GM12878 (cell line): ENCODE measurements at regions not wholly inside any gene's neighbourhood (a gene's known extent, or its start where the extent isn't known, plus 50 kb on each side); places are given as distances from the start of the nearest gene placed in this dataset.

Source experiments
- ATAC-seq: fragments of 200-7000 bp; cut with Tn5 transposase; 3 replicates; pipeline ENCODE4 v1.9.1; 2020; ENCODE audit warnings: mild to moderate bottlenecking, moderate library complexity
- BruUV-seq: library from RNA; stranded (reverse); fragments of 400-500 nt; replicated peaks from 2 replicates; lab custom pipeline; 2021; lab: Mats Ljungman, UMichigan
- CTCF ChIA-PET: fragments of 300-600 bp; sonication (Branson Sonifier 250); formaldehyde crosslinking; extraction: SDS; loops from one replicate; lab custom pipeline; 2021; ENCODE audit warnings: inconsistent platforms; lab: Yijun Ruan, JAX
- POLR2A ChIA-PET: fragments of 350-600 bp; formaldehyde crosslinking; extraction: SDS; loops from one replicate; lab custom pipeline; 2021; ENCODE audit warnings: inconsistent platforms; lab: Charles Lee
- RAD21 ChIA-PET: fragments of 300-600 bp; sonication (Branson Sonifier 250); formaldehyde crosslinking; loops from one replicate; lab custom pipeline; 2023; ENCODE audit warnings: antibody characterized with exemption; ENCODE audit not compliant: unreplicated experiment; lab: Charles Lee
- SMC1A ChIA-PET: fragments of 300-600 bp; sonication (Branson Sonifier 250); formaldehyde crosslinking; loops from one replicate; lab custom pipeline; 2023; ENCODE audit not compliant: unreplicated experiment, uncharacterized antibody; lab: Charles Lee
- DNase-seq: peaks from one replicate; pipeline ENCODE4 v3.0.0-alpha.2; 2011; ENCODE audit warnings: low read depth, low spot score
- FAIRE-seq: peaks from 3 replicates; lab custom pipeline; 2011; peaks lifted over from hg19 to GRCh38; lab: Jason Lieb, UNC
- H2AFZ ChIP-seq: 2 replicates; pipeline ENCODE4 v1.6.0; 2011; ENCODE audit warnings: low read depth, low read length, control low read depth; ENCODE audit not compliant: control insufficient read depth
- H3K27ac ChIP-seq: 2 replicates; pipeline ENCODE4 v1.5.1; 2011; ENCODE audit warnings: control low read depth; ENCODE audit not compliant: control insufficient read depth, insufficient read depth
- H3K27me3 ChIP-seq, 2 experiments: replicated peaks in 1 of 2; 2 replicates each; pipeline versions ENCODE4 v1.6.0 to v1.6.1; 2011; ENCODE audit warnings: low read length in 1 of 2; ENCODE audit not compliant: control insufficient read depth in 2 of 2, insufficient read depth in 2 of 2
- H3K36me3 ChIP-seq, 2 experiments: 2 replicates each; pipeline ENCODE4 v1.5.1; 2011; ENCODE audit warnings: low read length in 1 of 2; ENCODE audit not compliant: control insufficient read depth in 2 of 2, insufficient read depth in 2 of 2
- H3K4me1 ChIP-seq: 2 replicates; pipeline ENCODE4 v1.6.1; 2011; ENCODE audit warnings: mild to moderate bottlenecking, low read length, moderate library complexity, mixed read lengths; ENCODE audit not compliant: control insufficient read depth, insufficient read depth
- H3K4me2 ChIP-seq: 2 replicates; pipeline ENCODE4 v1.6.0; 2011; ENCODE audit warnings: control low read depth; ENCODE audit not compliant: control insufficient read depth, insufficient read depth
- H3K4me3 ChIP-seq: fragments of 200-600 bp; sonication (generic); 2 replicates; pipeline ENCODE4 v1.5.1; 2016
- H3K79me2 ChIP-seq: 2 replicates; pipeline ENCODE4 v1.6.0; 2011; ENCODE audit warnings: low read length; ENCODE audit not compliant: control insufficient read depth, insufficient read depth
- H3K9ac ChIP-seq: 2 replicates; pipeline ENCODE4 v1.8.0; 2011; ENCODE audit warnings: low read length, control low read depth, mixed read lengths; ENCODE audit not compliant: control insufficient read depth, insufficient read depth
- H3K9me3 ChIP-seq: replicated peaks from 3 replicates; pipeline ENCODE4 v1.5.1; 2011; ENCODE audit warnings: mild to moderate bottlenecking, low read length; ENCODE audit not compliant: control insufficient read depth, insufficient read depth
- H4K20me1 ChIP-seq: 2 replicates; pipeline ENCODE4 v1.6.0; 2011; ENCODE audit not compliant: control insufficient read depth, insufficient read depth
- ATF7 ChIP-seq: fragments of 450-650 bp; IDR thresholded peaks from 2 replicates; pipeline ENCODE4 v1.6.1; 2016; ENCODE audit warnings: low read depth, mild to moderate bottlenecking
- CHD1 ChIP-seq: IDR thresholded peaks from 2 replicates; pipeline ENCODE4 v1.6.1; 2012; ENCODE audit warnings: low read depth, low read length, improper control_type of control experiment
- CTCF ChIP-seq, 3 experiments: IDR thresholded peaks in 2 of 3; conservative IDR thresholded peaks in 1 of 3; 2 replicates each; pipeline ENCODE4 v1.5.1; 2011; ENCODE audit warnings: low read depth in 3 of 3, low read length in 3 of 3, mild to moderate bottlenecking in 3 of 3, control low read depth in 2 of 3, moderate library complexity in 2 of 3, inconsistent platforms in 1 of 3, mixed read lengths in 1 of 3; ENCODE audit not compliant: control insufficient read depth in 2 of 3, insufficient read depth in 1 of 3; ENCODE audit errors: extremely low read depth in 1 of 3
- E2F8 ChIP-seq: fragments of 450-650 bp; IDR thresholded peaks from 2 replicates; pipeline ENCODE4 v1.6.1; 2018; ENCODE audit warnings: mild to moderate bottlenecking, low read depth, moderate library complexity; ENCODE audit not compliant: partially characterized antibody
- FOS ChIP-seq: IDR thresholded peaks from 3 replicates; pipeline ENCODE4 v1.6.1; 2011; ENCODE audit warnings: borderline replicate concordance; ENCODE audit not compliant: insufficient read length; ENCODE audit errors: extremely low read depth
- JUND ChIP-seq: IDR thresholded peaks from 2 replicates; pipeline ENCODE4 v1.6.1; 2012; ENCODE audit warnings: low read depth, mild to moderate bottlenecking, low read length, improper control_type of control experiment, moderate library complexity
- KLF5 ChIP-seq: fragments of 450-650 bp; IDR thresholded peaks from 2 replicates; pipeline ENCODE4 v1.6.1; 2014; ENCODE audit warnings: mild to moderate bottlenecking; ENCODE audit not compliant: partially characterized antibody
- MAX ChIP-seq: IDR thresholded peaks from 2 replicates; pipeline ENCODE4 v1.6.1; 2012; ENCODE audit warnings: low read depth, low read length, improper control_type of control experiment
- NFXL1 ChIP-seq: fragments of 450-650 bp; IDR thresholded peaks from 2 replicates; pipeline ENCODE4 v1.6.1; 2017; ENCODE audit warnings: antibody characterized with exemption, mild to moderate bottlenecking, borderline replicate concordance
- NR2C2 ChIP-seq: IDR thresholded peaks from 2 replicates; pipeline ENCODE4 v1.6.1; 2011; ENCODE audit warnings: borderline replicate concordance, low read depth; ENCODE audit not compliant: control insufficient read depth, insufficient read length
- RB1 ChIP-seq: fragments of 450-650 bp; formaldehyde crosslinking; IDR thresholded peaks from 2 replicates; pipeline ENCODE4 v1.6.1; 2017; ENCODE audit warnings: mild to moderate bottlenecking, borderline replicate concordance
- SMC3 ChIP-seq: IDR thresholded peaks from 2 replicates; pipeline ENCODE4 v1.6.1; 2011; ENCODE audit warnings: low read length, improper control_type of control experiment, borderline replicate concordance
- SUZ12 ChIP-seq: fragments of 200-600 bp; sonication (generic); IDR thresholded peaks from one replicate; pipeline ENCODE4 v1.6.1; 2018; ENCODE audit warnings: antibody characterized with exemption, mild to moderate bottlenecking; ENCODE audit not compliant: unreplicated experiment
- TARDBP ChIP-seq: IDR thresholded peaks from 2 replicates; pipeline ENCODE4 v1.6.1; 2016; ENCODE audit warnings: borderline replicate concordance
- ZBTB4 ChIP-seq: fragments of 450-650 bp; formaldehyde crosslinking; IDR thresholded peaks from 2 replicates; pipeline ENCODE4 v1.4.0; 2022; ENCODE audit warnings: mild to moderate bottlenecking, moderate library complexity
- WGBS: methylation state at CpG from one replicate; pipeline ENCODE4 v1.1.6; 2016; ENCODE audit warnings: low lambda C conversion rate; ENCODE audit not compliant: insufficient replicate concordance, insufficient coverage; ENCODE audit errors: missing lambda C conversion rate; 5-methylcytosine and 5-hydroxymethylcytosine counted together
- in situ Hi-C: fragments of 300-500 bp; cut with MboI; formaldehyde crosslinking; loops from 9 replicates; pipeline ENCODE4 v1.14.3; 2018; ENCODE audit warnings: mixed read lengths
- intact Hi-C: fragments of 100-400 bp; cut with micrococcal nuclease; formaldehyde crosslinking; loops from one replicate; pipeline ENCODE4 v1.14.2; 2022; ENCODE audit not compliant: unreplicated experiment

GRCh38 chr4:11814758-11815157, 386.1 kb upstream of the HS3ST1 start (continued):
- TF ChIP-seq E2F8 (no peak), JUND (no peak)
- TF ChIP-seq, all 136 proteins: peak for 0

- DNase-seq = no peak
- H3K27ac ChIP-seq = no peak overlapping the region
- ChIA-PET POLR2A (no interaction called here), CTCF (no interaction called here), RAD21 (no interaction called here), SMC1A (no interaction called here)
- H3K4me1 ChIP-seq = no peaks in the 10 kb centered on the region
- H3K27me3 ChIP-seq = no peaks in the 10 kb centered on the region
- no peak overlapping the region for H3K4me3 ChIP-seq
- H3K79me2 ChIP-seq = no peaks in the 10 kb centered on the region
- ATAC-seq = no peak
- WGBS = 0% methylated on average over 1 of the region's 1 CpG
- no peak for FAIRE-seq
- no peak overlapping the region for H3K9ac ChIP-seq
- intact Hi-C loops (no loop called here), in situ Hi-C loops (no loop called here)
- no TSS peak for BruUV-seq
- no peak overlapping the region for H2AFZ ChIP-seq
- H3K9me3 ChIP-seq = no peaks in the 10 kb centered on the region
- H3K4me2 ChIP-seq = no peak overlapping the region
- H4K20me1 ChIP-seq = no peaks in the 10 kb centered on the region
- H3K36me3 ChIP-seq = no peaks in the 10 kb centered on the region
- TF ChIP-seq SUZ12 = no peak
- TF ChIP-seq ZBTB4 (CRISPR knock-in tag) = no peak
- no peak for TF ChIP-seq KLF5
- no peak for TF ChIP-seq RB1
- TF ChIP-seq TARDBP = no peak
- no peak for TF ChIP-seq SMC3
- TF ChIP-seq CTCF (IDR thresholded peaks at IDR 0.05 in 2 of 3, conservative IDR thresholded peaks at IDR 0.05 in 1 of 3; ENCODE audit: control insufficient read depth in 2 of 3, extremely low read depth in 1 of 3, insufficient read depth in 1 of 3, low read depth in 3 of 3, low read length in 3 of 3) = no peak
- no peak for TF ChIP-seq NFXL1
- TF ChIP-seq FOS = no peak
- TF ChIP-seq ATF7 = no peak
- TF ChIP-seq CHD1 = no peak
- no peak for TF ChIP-seq MAX
- no peak for TF ChIP-seq NR2C2
These were observed 385.3 kb upstream of the HS3ST1 start for GRCh38 chr4:11813951-11814446.
